WTC11 (cell line): ENCODE measurements at regions not wholly inside any gene's neighbourhood (a gene's known extent, or its start where the extent isn't known, plus 50 kb on each side); places are given as distances from the start of the nearest gene placed in this dataset.

Experiments
- GABPB1 ChIP-seq: sonication (generic); formaldehyde crosslinking; IDR thresholded peaks from 2 replicates; pipeline ENCODE4 v1.8.1; 2023; ENCODE audit warnings: mild to moderate bottlenecking, missing genetic modification reagents
- TF ChIP-seq, protein P1 (sequence below): sonication (generic); formaldehyde crosslinking; IDR thresholded peaks from 2 replicates; pipeline ENCODE4 v1.8.1; 2022; ENCODE audit warnings: mild to moderate bottlenecking, moderate library complexity, missing genetic modification reagents

DNA sequence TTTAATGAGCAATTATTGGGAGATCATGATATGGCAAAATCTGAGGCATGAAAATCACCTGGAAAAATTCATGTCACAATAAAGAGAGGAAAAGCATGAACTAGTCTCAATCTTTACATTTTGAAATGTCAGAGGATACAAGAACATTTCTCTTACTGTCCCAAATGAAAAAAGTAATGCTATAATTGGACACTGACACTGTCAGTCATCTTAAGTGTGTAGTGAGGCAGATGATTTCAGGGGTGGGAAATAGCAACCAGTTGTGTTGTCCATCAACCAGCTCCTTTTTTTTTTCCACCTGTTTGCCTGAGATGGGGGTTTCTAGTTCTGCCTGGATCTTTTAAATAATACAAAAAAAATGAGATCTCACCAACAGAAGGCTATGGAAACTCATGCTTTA is 646.2 kb downstream of the KCNT2 start:
- TF ChIP-seq, protein P1, sequence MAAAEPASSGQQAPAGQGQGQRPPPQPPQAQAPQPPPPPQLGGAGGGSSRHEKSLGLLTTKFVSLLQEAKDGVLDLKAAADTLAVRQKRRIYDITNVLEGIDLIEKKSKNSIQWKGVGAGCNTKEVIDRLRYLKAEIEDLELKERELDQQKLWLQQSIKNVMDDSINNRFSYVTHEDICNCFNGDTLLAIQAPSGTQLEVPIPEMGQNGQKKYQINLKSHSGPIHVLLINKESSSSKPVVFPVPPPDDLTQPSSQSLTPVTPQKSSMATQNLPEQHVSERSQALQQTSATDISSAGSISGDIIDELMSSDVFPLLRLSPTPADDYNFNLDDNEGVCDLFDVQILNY (CRISPR knock-in tag), result no peak
- no peak for TF ChIP-seq GABPB1
